ENCODE measurements at regions not wholly inside any gene's neighbourhood (a gene's known extent, or its start where the extent isn't known, plus 50 kb on each side); places are given as distances from the start of the nearest gene placed in this dataset.
A peak's percentile ranks its signal among the peaks of the same experiment; 100 is the strongest.

DNA sequence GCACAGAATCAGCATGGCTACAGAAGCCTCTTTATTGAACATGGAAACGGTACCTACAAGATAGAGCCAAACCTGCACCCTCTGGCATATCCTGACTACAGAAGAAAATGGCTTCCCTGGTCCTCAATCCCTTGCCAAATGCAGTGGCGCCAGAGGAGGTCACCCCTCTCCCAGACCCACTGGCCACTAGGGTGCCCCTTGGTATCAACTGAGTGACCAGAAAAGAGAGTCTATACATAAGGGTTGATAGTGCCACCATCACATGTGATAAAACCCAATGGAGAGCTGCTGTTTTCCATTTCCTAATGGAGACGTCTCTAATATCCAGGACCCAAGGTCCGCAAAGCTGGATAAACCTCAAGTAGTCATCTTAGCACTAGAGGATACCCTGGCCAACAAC lies 52.7 kb upstream of the ALK start:
- FAIRE-seq, result no peak

DNA sequence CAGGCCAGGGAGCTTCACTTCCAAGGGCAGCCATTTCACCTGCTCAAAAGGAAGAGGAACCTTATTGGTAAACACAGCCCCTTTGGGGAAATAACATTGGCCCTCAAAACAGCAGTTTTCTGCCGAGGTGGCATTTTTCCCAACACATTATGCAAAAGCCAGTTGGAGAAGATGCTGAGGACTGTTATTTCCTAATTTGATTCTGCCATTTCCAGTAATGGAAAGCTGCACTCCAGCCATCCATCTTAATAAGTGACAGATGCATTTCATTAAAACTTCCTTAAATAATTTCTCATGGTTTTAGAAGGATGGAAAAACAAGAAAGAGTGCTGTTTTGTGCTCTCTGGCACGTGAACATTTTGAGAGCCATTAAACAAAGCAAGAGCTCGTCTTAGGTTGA lies 55.9 kb upstream of the ALK start:
- no peak for FAIRE-seq

GRCh38 chr2:29981402-29981801 lies 60.0 kb upstream of the ALK start:
- no peak for FAIRE-seq

GRCh38 chr2:29983308-29983707 lies 61.9 kb upstream of the ALK start:
- FAIRE-seq, result no peak

GRCh38 chr2:29987146-29987545 lies 65.8 kb upstream of the ALK start:
- no peak for FAIRE-seq

GRCh38 chr2:29990129-29990528 lies 68.7 kb upstream of the ALK start:
- FAIRE-seq, result no peak

- no peak for FAIRE-seq
These were observed 69.7 kb upstream of the ALK start for GRCh38 chr2:29991086-29991485.

DNA sequence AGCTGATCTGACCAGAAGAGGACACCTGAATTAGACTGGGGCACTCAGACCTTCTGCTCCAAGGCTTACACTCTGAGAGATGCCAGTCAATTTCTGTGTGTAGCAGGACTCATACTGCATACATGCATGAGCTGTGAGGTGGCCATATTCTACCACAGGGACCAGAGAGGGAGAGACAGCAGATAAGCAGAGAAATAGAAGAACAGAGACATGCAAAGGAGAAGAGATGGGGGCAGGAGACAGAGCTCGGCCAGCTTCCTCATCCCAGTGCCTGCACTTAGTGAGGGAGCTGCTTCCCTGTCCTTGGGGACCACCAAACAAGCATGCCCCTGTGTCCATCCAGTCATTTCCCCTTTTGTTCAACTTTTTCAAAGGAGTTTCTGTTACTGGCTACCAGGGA lies 73.9 kb upstream of the ALK start:
- FAIRE-seq, result no peak

DNA sequence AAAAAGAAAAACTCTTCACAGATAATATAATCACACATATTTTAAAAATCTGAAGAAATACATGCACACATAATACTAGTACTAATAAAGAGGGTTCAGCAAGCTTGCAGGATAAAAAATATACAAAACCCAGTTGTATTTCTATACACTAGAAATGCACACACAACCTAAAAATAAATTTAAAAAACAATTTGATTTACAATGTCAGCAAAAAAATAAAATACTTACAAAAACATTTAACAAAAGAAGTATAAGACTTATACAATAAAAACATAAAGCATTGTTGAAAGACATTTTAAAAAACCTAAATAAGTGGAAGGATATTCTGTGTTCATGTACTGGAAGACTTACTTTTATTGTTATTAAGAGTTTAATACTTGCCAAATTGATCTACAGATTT lies 81.7 kb upstream of the ALK start:
- FAIRE-seq, result peak; percentile 60

DNA sequence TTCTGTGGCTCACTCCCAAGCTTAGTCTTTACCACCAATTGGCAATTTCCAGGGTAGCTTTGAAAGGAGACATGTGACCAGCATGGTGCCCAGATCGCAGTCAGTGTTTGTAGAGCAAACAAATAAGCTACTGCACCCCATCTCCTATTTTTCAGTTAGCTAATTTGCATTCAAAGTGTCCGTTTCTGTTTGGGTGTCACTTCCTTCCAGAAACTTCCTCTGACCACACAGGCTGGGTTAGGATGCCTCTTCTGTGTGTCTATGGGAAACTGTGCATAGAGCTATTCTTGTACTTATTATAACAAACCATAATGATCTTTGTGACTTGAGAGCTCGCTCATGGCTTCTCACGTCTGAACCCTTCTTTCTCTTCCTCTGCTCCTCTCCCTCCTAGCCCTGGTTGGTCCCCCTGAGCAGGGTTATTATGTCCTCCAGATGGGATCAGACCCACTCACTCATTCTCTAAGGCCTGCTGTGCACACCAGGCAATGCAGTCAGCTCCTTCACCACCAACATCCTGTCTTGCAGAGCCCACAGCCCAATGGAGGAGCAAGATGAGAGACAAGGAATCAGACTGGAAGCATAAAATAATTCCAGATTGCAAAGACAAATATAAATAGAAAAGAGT lies 101.2 kb upstream of the ALK start:
- no peak for FAIRE-seq

- FAIRE-seq, result no peak
These were observed 102.9 kb upstream of the ALK start for GRCh38 chr2:30024281-30024680.

DNA sequence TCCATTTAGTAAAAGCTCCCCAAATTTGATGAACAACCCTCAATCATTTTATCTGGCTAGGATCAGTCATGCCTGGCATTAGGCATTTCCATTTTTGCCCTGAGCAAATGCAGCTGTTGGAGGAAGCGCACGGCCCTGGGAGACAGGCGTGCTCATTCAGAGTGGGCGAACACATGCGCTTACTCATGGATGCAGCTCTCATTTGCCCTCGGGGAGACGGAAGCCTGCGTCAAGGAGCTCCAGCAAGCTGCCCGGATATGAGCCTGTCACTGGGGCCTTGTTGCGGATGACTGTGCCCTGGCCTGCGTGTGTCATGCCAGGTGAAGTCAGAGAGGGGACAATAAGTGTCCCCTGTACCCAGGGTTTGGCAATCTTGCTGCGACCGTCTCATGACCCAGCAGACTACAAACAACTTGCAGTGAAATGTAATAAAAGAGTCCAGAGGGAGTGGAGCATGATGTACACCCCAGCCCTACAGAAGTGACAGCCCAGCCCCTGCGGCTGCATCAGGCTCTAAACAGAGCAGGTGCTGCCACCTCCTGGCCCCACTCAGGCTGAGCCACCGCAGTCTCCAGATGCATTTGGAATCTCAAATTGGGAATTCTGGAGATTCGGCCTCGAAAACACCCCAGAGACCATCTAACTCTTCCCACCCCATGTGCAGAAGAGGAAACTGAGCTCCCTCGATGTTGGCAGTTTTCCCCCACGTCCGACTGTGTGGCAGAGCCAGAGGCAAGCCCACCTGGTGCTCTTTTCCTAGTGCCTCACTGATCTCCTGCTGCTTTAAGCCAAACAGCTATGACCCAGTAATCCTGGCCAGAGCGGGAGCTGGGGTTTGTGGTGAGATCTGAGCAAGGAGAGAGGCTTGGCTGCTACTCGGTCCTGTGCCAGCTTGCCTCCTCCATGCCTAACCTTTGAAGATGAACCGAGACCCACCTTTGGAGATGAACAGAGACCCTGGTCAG lies 105.0 kb upstream of the ALK start:
- FAIRE-seq, result no peak

DNA sequence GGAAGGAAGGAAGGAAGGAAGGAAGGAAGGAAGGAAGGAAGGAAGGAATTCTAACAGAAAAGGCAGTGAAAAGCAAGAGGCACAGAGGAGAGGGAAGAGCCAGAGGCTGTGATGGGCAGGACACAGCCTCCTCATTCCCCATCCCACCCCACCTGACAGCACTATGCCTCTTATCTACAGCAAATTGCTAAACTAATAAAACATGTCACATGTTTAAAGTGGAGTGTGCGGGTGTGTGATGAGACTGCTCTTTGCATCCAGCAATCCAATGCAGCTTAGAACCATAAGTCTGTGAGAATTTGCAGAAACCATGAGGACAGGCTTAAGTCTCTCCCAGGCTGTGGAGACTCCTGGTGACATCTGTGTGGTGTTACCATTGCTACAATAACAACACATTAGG lies 108.4 kb upstream of the ALK start:
- no peak for FAIRE-seq

- no peak for FAIRE-seq
These were observed 109.0 kb upstream of the ALK start for GRCh38 chr2:30030361-30030760.

GRCh38 chr2:30031184-30031583 lies 109.8 kb upstream of the ALK start:
- FAIRE-seq, result no peak

- FAIRE-seq, result no peak
These were observed 112.6 kb upstream of the YPEL5 start for GRCh38 chr2:30034052-30034775.

- no peak for FAIRE-seq
These were observed 109.8 kb upstream of the YPEL5 start for GRCh38 chr2:30037016-30037415.

DNA sequence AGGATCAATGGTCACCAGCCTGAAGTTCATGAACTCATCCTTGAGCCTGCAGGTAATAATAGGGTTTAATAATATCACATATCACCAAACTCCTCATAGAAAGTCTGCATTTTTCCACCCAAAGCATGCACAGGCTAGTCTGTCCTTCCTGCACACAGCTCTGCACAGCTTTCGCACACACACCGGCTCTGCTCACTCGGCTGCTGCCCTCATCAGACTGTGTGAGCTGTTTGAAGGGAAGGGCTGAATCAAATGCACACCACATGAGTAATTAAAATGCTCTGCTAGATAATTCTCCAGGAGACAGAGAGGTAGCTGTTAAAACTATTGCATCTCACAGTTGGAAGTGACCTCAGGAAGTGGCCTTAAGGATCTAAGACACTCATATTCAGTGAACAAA lies 108.4 kb upstream of the YPEL5 start:
- FAIRE-seq, result no peak

GRCh38 chr2:30039101-30039500 lies 107.7 kb upstream of the YPEL5 start:
- FAIRE-seq, result no peak

GRCh38 chr2:30040147-30040546 lies 106.7 kb upstream of the YPEL5 start:
- no peak for FAIRE-seq

DNA sequence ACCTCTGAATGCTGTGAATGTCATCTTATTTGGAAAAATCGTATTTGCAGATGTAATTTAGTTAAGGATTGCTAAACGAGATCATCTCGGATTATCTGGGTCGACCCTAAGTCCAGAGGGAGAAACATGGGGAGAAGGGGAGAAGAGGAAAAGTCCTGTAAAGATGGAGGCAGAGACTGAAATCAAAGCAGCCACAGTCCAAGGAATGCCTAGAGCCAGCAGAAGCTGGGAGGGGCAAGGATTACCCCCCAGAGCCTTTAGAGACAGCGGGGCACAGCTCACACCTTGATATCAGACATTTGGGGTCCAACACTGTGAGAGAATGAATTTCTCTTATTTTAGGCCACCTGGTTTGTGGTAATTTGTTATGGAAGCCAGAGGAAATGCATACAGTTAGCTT lies 104.9 kb upstream of the YPEL5 start:
- FAIRE-seq, result no peak

DNA sequence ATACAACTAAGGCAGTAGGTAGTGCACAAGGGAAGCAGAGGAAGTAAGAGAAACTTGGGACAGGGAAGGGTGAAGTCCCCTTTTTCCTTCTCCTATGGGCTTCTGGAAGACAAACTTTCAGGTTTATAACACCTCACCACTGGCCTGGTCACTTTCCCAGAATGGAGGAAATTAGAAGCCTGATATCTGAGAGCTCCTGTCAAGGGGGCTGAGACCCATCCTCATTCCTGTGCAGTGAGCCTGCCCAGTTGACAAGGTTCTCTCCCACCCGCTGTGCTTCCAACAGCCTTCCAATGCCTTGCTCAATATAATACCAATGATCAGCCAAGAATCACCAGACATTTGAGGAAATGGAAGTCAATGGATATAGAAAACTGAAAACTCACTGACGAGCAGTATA lies 100.4 kb upstream of the YPEL5 start:
- FAIRE-seq, result no peak

GRCh38 chr2:30046979-30047378 lies 99.8 kb upstream of the YPEL5 start:
- no peak for FAIRE-seq

GRCh38 chr2:30048636-30049175 lies 98.1 kb upstream of the YPEL5 start:
- FAIRE-seq, result no peak

Data from TTC549 (cell line).